ENCODE measurements at regions not wholly inside any gene's neighbourhood (a gene's known extent, or its start where the extent isn't known, plus 50 kb on each side); places are given as distances from the start of the nearest gene placed in this dataset.

DNA sequence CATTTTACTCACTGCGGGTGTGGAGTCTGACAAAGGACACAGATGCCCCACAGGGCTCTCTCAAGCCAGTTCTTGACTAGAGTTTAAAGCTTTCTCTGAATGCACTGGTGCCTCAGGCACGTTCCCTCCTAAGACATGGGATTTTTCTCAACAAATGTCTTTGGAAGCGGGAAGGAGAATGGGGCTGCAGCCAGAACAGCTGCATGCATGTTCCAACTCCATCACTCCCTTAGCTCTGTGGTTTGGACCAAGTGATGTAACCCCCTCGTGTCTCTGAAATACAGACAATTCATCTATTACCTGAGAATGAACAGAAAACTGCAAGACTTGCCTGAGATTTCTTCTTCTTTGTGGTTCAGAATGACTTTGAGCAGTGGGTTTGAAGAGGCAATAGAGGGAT lies 141.7 kb upstream of the SERPINE2 start:
- Histone ChIP-seq H3K27me3 (ENCODE audit: low read depth) (no peaks in the 10 kb centered on the region), H3K4me3 (no peak overlapping the region), H3K27ac (no peak overlapping the region), H3K36me3 (no peaks in the 10 kb centered on the region), H3K9me3 (no peaks in the 10 kb centered on the region), H3K4me1 (no peaks in the 10 kb centered on the region)
- ATAC-seq, result no peak
- intact Hi-C loops (cut with DNase I), result no loop called here
- TF ChIP-seq CTCF (IDR thresholded peaks at IDR 0.05), result no peak
- DNase-seq, result no peak

- no peaks in the 10 kb centered on the region for H3K4me1 ChIP-seq
- H3K4me3 ChIP-seq, result no peak overlapping the region
- DNase-seq (no peak), ATAC-seq (no peak)
- intact Hi-C loops (cut with DNase I), result no loop called here
- no peaks in the 10 kb centered on the region for H3K27me3 ChIP-seq (ENCODE audit: low read depth)
- H3K9me3 ChIP-seq, result no peaks in the 10 kb centered on the region
- TF ChIP-seq CTCF (IDR thresholded peaks at IDR 0.05), result no peak
- H3K27ac ChIP-seq, result no peak overlapping the region
- no peaks in the 10 kb centered on the region for H3K36me3 ChIP-seq
These were observed 139.0 kb upstream of the SERPINE2 start for GRCh38 chr2:224178056-224178455.

DNA sequence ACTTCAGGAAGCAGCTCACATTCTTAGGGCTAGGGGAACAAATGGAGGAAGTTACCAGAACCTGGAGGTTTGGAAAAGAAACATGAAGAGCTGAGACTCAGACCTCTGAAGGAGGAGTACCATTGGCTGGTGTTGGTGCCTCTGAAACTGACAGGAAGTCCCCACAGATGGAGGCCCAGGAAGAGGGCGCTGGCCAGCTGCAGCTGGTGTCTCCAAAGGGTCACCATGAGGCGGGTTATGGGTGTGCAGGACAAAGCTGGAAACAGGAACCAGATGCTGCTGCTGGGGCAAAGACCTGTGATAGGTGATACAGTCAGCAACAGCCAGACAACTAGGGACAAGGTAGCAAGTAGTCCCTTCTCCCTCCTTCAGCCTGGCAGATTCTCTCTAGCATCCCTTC lies 136.5 kb upstream of the SERPINE2 start:
- H3K27me3 ChIP-seq (ENCODE audit: low read depth), result no peaks in the 10 kb centered on the region
- no peak for DNase-seq
- TF ChIP-seq CTCF (IDR thresholded peaks at IDR 0.05), result no peak

GRCh38 chr2:224174990-224175389 lies 135.9 kb upstream of the SERPINE2 start:
- ATAC-seq (no peak), DNase-seq (no peak)
- Histone ChIP-seq H3K4me1 (no peaks in the 10 kb centered on the region), H3K27me3 (ENCODE audit: low read depth) (no peaks in the 10 kb centered on the region), H3K36me3 (no peaks in the 10 kb centered on the region), H3K9me3 (no peaks in the 10 kb centered on the region), H3K4me3 (no peak overlapping the region), H3K27ac (no peak overlapping the region)
- TF ChIP-seq CTCF (IDR thresholded peaks at IDR 0.05), result no peak
- intact Hi-C loops (cut with DNase I), result no loop called here

More for the DNA sequence above, 136.5 kb upstream of the SERPINE2 start:
- no peak overlapping the region for H3K27ac ChIP-seq
- intact Hi-C loops (cut with DNase I), result no loop called here
- no peaks in the 10 kb centered on the region for H3K9me3 ChIP-seq
- no peaks in the 10 kb centered on the region for H3K4me1 ChIP-seq
- no peak for ATAC-seq
- H3K36me3 ChIP-seq, result no peaks in the 10 kb centered on the region
- H3K4me3 ChIP-seq, result no peak overlapping the region

GRCh38 chr2:224174521-224174920 lies 135.4 kb upstream of the SERPINE2 start:
- Histone ChIP-seq H3K27ac (no peak overlapping the region), H3K4me3 (no peak overlapping the region), H3K36me3 (no peaks in the 10 kb centered on the region), H3K27me3 (ENCODE audit: low read depth) (no peaks in the 10 kb centered on the region), H3K9me3 (no peaks in the 10 kb centered on the region), H3K4me1 (no peaks in the 10 kb centered on the region)
- DNase-seq (no peak), ATAC-seq (no peak)
- no peak for TF ChIP-seq CTCF (IDR thresholded peaks at IDR 0.05)
- intact Hi-C loops (cut with DNase I), result no loop called here

GRCh38 chr2:224173933-224174332 lies 134.8 kb upstream of the SERPINE2 start:
- DNase-seq, result no peak
- intact Hi-C loops (cut with DNase I), result no loop called here
- H3K9me3 ChIP-seq, result no peaks in the 10 kb centered on the region
- H3K4me3 ChIP-seq, result no peak overlapping the region
- no peak overlapping the region for H3K27ac ChIP-seq
- ATAC-seq, result no peak
- no peak for TF ChIP-seq CTCF (IDR thresholded peaks at IDR 0.05)
- no peaks in the 10 kb centered on the region for H3K36me3 ChIP-seq
- no peaks in the 10 kb centered on the region for H3K27me3 ChIP-seq (ENCODE audit: low read depth)
- no peaks in the 10 kb centered on the region for H3K4me1 ChIP-seq
